Activated CD4-positive, CD25-positive, alpha-beta regulatory T cell treated with anti-CD3 and anti-CD28 coated beads, Interleukin-2, amount 50 U/mL, for 24 hours (primary cell): ENCODE measurements at regions not wholly inside any gene's neighbourhood (a gene's known extent, or its start where the extent isn't known, plus 50 kb on each side); places are given as distances from the start of the nearest gene placed in this dataset.

Experiments used
- ATAC-seq, 2 donors: fragments of 150-1000 bp; cut with Tn5 transposase; one replicate each; pipeline ENCODE4 v1.10.0; 2021; ENCODE audit warnings: mild to moderate bottlenecking in 1 of 2, moderate library complexity in 1 of 2

DNA sequence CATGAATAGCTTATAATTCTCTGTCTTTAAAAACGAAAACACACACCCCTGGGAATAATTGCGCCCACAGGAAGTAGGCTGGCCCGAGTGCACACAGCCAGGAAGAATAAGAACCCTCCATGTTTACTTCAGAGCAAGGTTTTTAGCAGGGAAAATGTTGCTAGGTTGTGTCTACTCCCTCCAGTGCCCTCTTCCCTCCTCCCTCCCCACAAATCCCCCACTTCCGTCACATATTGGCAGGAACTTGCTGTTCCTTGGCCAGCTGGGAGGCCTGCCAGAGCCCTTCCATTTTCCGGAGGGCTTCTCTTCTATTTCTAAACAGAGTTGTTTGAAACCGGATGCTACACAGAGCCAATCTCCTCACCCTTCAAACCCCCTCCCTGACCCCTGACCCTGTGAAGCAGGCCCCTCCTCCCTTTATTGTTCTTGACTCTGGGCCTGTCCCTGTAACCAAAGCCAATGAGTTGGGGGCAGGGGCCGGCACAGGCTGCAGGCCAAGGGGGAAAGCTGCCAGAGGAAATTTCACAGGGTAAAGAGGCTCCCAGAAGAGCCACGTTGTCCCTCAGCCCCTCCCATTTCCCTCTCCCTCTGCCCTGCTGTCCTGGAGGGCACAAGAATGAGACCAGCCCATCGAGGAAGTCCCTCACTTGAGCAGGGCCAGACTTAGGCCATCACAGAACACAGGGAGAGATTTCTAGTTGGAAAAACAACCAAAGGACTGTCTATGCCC, 49.8 kb upstream of the LGALSL start:
- no peak for ATAC-seq
